IPS DF 19.7 (cell line): ENCODE measurements at regions not wholly inside any gene's neighbourhood (a gene's known extent, or its start where the extent isn't known, plus 50 kb on each side); places are given as distances from the start of the nearest gene placed in this dataset.
"Not testable (repeated sequence)": the region's sequence is repeated elsewhere in the genome, so short reads cannot be mapped to it uniquely, and the experiment has no call there.

ENCODE experiments used
- DNase-seq: peaks from one replicate; pipeline ENCODE4 v3.0.0-alpha.2; 2013; ENCODE audit warnings: low read depth, low spot score

- no peak for DNase-seq
These were observed 146.7 kb upstream of the ATXN1 start for GRCh38 chr6:16907991-16908390.

- no peak for DNase-seq
These were observed 143.7 kb upstream of the ATXN1 start for GRCh38 chr6:16904957-16905356.

GRCh38 chr6:16903470-16903869, 142.2 kb upstream of the ATXN1 start:
- no peak for DNase-seq

GRCh38 chr6:16902502-16902901, 141.2 kb upstream of the ATXN1 start:
- DNase-seq = no peak

GRCh38 chr6:16901782-16902181, 140.5 kb upstream of the ATXN1 start:
- DNase-seq = no peak

GRCh38 chr6:16901306-16901705, 140.0 kb upstream of the ATXN1 start:
- no peak for DNase-seq

GRCh38 chr6:16898640-16899396, 137.6 kb upstream of the ATXN1 start:
- no peak for DNase-seq

- no peak for DNase-seq
These were observed 136.4 kb upstream of the ATXN1 start for GRCh38 chr6:16897669-16898068.

GRCh38 chr6:16894301-16894700, 133.0 kb upstream of the ATXN1 start:
- no peak for DNase-seq

- not testable (repeated sequence) for DNase-seq
These were observed 129.8 kb upstream of the ATXN1 start for GRCh38 chr6:16891110-16891509.

GRCh38 chr6:16885411-16886160, 124.3 kb upstream of the ATXN1 start:
- DNase-seq = no peak

GRCh38 chr6:16884526-16884925, 123.3 kb upstream of the ATXN1 start:
- DNase-seq = no peak

- DNase-seq = no peak
These were observed 122.2 kb upstream of the ATXN1 start for GRCh38 chr6:16883414-16883813.

- DNase-seq = no peak
These were observed 121.0 kb upstream of the ATXN1 start for GRCh38 chr6:16882230-16882629.

GRCh38 chr6:16876852-16877251, 115.6 kb upstream of the ATXN1 start:
- not testable (repeated sequence) for DNase-seq

GRCh38 chr6:16876201-16876600, 114.9 kb upstream of the ATXN1 start:
- DNase-seq = no peak

GRCh38 chr6:16873698-16874097, 112.4 kb upstream of the ATXN1 start:
- no peak for DNase-seq

- no peak for DNase-seq
These were observed 111.4 kb upstream of the ATXN1 start for GRCh38 chr6:16872543-16873235.

GRCh38 chr6:16871047-16871446, 109.8 kb upstream of the ATXN1 start:
- DNase-seq = no peak

GRCh38 chr6:16868968-16869367, 107.7 kb upstream of the ATXN1 start:
- DNase-seq = no peak

GRCh38 chr6:16857969-16858592, 96.8 kb upstream of the ATXN1 start:
- no peak for DNase-seq

GRCh38 chr6:16855460-16855859, 94.2 kb upstream of the ATXN1 start:
- no peak for DNase-seq
